ENCODE measurements at regions not wholly inside any gene's neighbourhood (a gene's known extent, or its start where the extent isn't known, plus 50 kb on each side); places are given as distances from the start of the nearest gene placed in this dataset.

- ATAC-seq (no peak), DNase-seq (ENCODE audit: low read depth, low spot score) (no peak)
- H3K9me3 ChIP-seq (ENCODE audit: control insufficient read depth, insufficient read depth, low read depth, low read length): no peaks in the 10 kb centered on the region
- ChIA-PET POLR2A (no interaction called here), CTCF (no interaction called here)
- H3K27me3 ChIP-seq (ENCODE audit: control insufficient read depth, insufficient read depth, low read length): no peaks in the 10 kb centered on the region; the same call in 1 of the 2 replicates
- no peaks in the 10 kb centered on the region for H3K36me3 ChIP-seq (ENCODE audit: control insufficient read depth, insufficient read depth, low read length)
- H3K27ac ChIP-seq (ENCODE audit: low read length): no peak overlapping the region
- no TSS peak for BruUV-seq (replicated peaks)
- no peak overlapping the region for H3K4me3 ChIP-seq (ENCODE audit: low read depth in 2 of 2, low read length in 2 of 2)
- TF ChIP-seq POLR2AphosphoS5 (IDR thresholded peaks at IDR 0.05; ENCODE audit: low read depth, low read length) (no peak), SIN3A (IDR thresholded peaks at IDR 0.05; ENCODE audit: borderline replicate concordance, insufficient read depth, low read depth, low read length) (no peak), CTCF (IDR thresholded peaks at IDR 0.05) (no peak), TCF7L2 (IDR thresholded peaks at IDR 0.05; ENCODE audit: low read depth, low read length) (no peak), REST (IDR thresholded peaks at IDR 0.05; ENCODE audit: insufficient read depth in 1 of 2, low read depth in 2 of 2, low read length in 1 of 2) (no peak)
- H3K4me1 ChIP-seq (ENCODE audit: control insufficient read depth, insufficient read depth, low read length): no peaks in the 10 kb centered on the region
- in situ Hi-C loops (cut with HindIII; ENCODE audit: low pct_unique_long_range_greater_than_20kb, low sequenced_read_pairs): no loop called here
- intact Hi-C loops (cut with micrococcal nuclease; ENCODE audit: unreplicated experiment): no loop called here
Observed at GRCh38 chr13:39110518-39111097, 72.4 kb downstream of the NHLRC3 start.

GRCh38 chr13:39111145-39111544 is 72.9 kb downstream of the NHLRC3 start:
- Histone ChIP-seq H3K4me3 (ENCODE audit: low read depth in 2 of 2, low read length in 2 of 2) (no peak overlapping the region), H3K4me1 (ENCODE audit: control insufficient read depth, insufficient read depth, low read length) (no peaks in the 10 kb centered on the region), H3K27ac (ENCODE audit: low read length) (no peak overlapping the region), H3K27me3 (ENCODE audit: control insufficient read depth, insufficient read depth, low read length) (no peaks in the 10 kb centered on the region; the same call in 1 of the 2 replicates), H3K9me3 (ENCODE audit: control insufficient read depth, insufficient read depth, low read depth, low read length) (no peaks in the 10 kb centered on the region), H3K36me3 (ENCODE audit: control insufficient read depth, insufficient read depth, low read length) (no peaks in the 10 kb centered on the region)
- no peak for TF ChIP-seq CTCF (IDR thresholded peaks at IDR 0.05)
- no peak for TF ChIP-seq TCF7L2 (IDR thresholded peaks at IDR 0.05; ENCODE audit: low read depth, low read length)
- no peak for TF ChIP-seq SIN3A (IDR thresholded peaks at IDR 0.05; ENCODE audit: borderline replicate concordance, insufficient read depth, low read depth, low read length)
- no peak for TF ChIP-seq POLR2AphosphoS5 (IDR thresholded peaks at IDR 0.05; ENCODE audit: low read depth, low read length)
- TF ChIP-seq REST (IDR thresholded peaks at IDR 0.05; ENCODE audit: insufficient read depth in 1 of 2, low read depth in 2 of 2, low read length in 1 of 2): no peak
- DNase-seq (ENCODE audit: low read depth, low spot score) (no peak), ATAC-seq (no peak)
- in situ Hi-C loops (cut with HindIII; ENCODE audit: low pct_unique_long_range_greater_than_20kb, low sequenced_read_pairs) (no loop called here), intact Hi-C loops (cut with micrococcal nuclease; ENCODE audit: unreplicated experiment) (no loop called here)
- BruUV-seq (replicated peaks): no TSS peak
- ChIA-PET POLR2A (no interaction called here), CTCF (no interaction called here)
